ENCODE measurements at regions not wholly inside any gene's neighbourhood (a gene's known extent, or its start where the extent isn't known, plus 50 kb on each side); places are given as distances from the start of the nearest gene placed in this dataset.
"Not testable (repeated sequence)": the region's sequence is repeated elsewhere in the genome, so short reads cannot be mapped to it uniquely, and the experiment has no call there.

- no peak for FAIRE-seq
Measured at GRCh38 chr3:181326637-181327223, 337.2 kb upstream of the DNAJC19 start.

GRCh38 chr3:181324516-181324915, 335.0 kb upstream of the DNAJC19 start:
- FAIRE-seq, result not testable (repeated sequence)

- FAIRE-seq, result no peak
Measured at GRCh38 chr3:181318321-181318720, 328.8 kb upstream of the DNAJC19 start.

DNA sequence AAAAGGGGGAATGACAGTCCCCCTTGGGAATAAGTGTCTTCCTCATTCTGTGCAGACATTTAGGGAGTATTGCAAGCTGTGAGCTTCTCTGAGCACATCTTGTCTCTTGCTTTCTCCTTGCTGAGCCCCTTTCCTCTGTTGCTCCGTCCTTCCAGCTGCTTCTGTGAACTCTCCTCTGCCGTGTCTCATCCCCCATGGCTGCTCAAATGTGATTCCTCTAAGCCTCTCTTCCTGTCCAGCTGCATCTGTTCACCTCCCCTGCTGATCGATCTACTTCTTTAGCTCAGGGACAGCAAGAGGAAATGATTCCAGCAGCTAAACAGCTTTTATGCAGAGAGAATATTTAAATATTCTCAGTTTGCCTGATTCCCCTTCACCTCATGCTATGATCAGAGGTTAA, 328.0 kb upstream of the DNAJC19 start:
- no peak for FAIRE-seq

DNA sequence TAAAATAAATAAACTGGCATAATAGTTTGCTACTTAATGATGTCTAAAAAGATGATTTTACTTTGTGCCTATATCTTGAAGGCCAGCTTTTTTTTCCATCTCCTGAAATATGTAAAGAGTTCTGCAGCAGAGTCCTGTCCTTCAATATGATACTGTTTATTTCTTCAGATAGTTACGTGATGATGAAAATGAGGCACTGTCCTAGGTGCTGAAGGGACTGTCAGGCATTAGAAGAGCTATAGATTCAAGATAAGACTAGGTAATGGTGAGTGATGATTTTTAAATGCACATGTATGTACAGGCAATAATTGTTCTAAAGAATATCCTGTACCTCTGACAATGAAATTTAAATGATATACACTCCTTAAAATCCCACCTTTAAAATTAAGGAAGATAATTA, 326.9 kb upstream of the DNAJC19 start:
- no peak for FAIRE-seq

DNA sequence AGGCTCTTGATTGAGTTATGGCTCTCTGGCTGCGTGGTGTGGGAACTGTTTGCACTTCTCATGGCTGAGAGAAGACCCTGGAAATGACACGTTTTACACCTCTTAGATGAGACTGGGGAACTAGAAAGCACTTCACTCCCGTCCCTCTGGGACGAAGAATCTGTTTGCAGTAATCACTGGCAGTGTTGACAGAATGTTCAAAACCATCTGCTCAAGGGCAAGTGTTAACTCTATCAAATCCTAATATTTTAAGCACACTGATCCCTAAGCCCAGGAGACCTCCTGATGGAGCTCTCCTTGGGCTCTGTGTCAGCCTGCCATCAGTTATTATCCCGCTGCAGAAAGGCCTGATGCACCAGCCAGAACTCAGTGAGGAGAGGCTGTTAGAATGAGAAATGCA, 323.8 kb upstream of the DNAJC19 start:
- no peak for FAIRE-seq

- no peak for FAIRE-seq
Measured at GRCh38 chr3:181311186-181311585, 321.6 kb upstream of the DNAJC19 start.

- FAIRE-seq, result no peak
Measured at GRCh38 chr3:181302960-181303359, 313.4 kb upstream of the DNAJC19 start.

DNA sequence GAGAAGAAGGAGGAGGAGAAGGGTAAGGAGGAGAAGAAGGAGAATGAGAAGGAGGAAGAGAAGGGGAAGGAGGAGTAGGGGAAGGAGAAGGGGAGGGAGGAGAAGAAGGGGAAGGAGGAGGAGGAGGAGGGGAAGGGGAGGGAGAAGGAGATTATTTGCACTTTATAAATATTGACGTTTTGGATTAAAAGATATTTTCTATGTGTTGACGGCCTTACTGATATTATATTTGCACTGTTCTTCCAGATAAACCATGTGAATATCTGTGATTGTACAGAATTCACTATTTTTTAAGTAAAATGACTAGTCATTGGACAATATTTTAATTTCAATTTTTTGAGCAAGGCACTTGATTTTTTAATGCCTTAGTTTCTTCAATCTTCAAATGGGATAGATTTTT, 310.5 kb upstream of the DNAJC19 start:
- no peak for FAIRE-seq

GRCh38 chr3:181298421-181298820, 308.9 kb upstream of the DNAJC19 start:
- no peak for FAIRE-seq

DNA sequence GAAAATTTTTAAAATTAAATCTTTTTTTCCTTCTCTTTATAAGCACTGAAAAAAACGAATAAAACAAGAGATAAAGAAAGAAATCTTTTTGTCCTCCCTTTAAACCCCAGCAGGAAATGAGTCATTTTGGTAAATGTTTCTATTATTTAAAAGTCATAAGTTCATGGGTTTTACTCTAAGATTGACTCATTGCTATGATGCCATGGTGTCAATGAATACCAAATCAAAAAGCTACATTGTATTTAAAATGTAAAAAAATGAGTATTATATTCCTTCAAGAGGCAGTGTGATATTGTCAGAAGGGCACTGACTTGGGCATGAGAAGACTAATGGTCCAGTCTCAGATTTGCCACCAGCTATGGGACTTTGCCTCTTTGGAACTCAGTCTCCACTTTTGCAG, 303.4 kb upstream of the DNAJC19 start:
- no peak for FAIRE-seq

DNA sequence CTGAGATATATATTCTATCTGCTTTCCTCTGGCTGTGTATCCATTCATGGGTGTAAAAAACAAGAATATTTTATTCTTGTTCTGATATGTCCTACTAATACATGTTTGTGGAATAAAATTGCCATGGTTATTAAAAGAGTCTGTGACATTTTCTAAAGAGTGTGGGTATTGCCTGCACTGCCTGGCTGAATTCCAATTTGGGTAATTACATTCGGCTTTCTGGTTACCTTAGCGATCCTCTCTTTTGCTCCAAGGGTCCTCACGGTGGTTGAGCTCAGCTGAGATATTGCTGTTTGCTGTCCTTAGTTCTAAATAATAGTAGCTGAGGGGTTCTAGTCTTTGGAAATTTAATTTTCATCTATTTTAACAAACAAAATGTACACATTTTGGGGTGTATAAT, 301.4 kb upstream of the DNAJC19 start:
- FAIRE-seq, result no peak

DNA sequence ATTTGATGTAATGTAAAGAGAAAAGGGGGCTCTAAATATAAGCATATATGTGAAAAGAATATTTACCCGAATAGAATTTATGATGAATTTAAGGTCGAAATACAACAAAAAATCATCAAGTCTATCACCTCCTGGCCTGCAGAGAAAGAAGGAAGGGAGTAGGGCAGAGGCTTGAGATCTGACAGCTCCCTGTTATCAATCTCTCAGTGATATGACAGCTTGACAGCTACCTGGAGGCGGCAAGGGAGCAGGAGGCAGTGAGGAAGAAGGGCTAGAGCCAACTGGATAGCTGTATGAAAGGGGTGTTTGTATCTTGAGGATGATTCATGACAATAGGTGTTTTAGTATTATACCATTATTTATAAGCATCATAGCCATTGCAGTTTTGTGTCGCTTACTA, 299.8 kb upstream of the DNAJC19 start:
- FAIRE-seq, result no peak

DNA sequence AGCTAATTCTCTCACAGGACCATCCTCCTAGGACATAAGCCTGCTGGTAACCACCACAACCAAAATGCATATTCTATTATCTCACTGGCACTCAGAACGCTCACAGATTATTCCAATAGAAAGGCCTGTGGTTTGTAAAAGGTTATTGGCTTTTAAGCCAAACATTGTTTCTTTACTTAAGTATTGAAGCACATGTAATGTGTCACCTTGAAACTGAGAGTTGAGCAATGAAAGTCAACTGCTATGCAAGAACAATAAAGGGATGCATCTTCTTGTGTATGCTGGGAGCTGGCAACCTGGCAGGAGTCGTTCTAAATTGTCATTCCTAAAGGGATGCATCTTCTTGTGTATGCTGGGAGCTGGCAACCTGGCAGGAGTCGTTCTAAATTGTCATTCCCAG, 298.6 kb upstream of the DNAJC19 start:
- no peak for FAIRE-seq

DNA sequence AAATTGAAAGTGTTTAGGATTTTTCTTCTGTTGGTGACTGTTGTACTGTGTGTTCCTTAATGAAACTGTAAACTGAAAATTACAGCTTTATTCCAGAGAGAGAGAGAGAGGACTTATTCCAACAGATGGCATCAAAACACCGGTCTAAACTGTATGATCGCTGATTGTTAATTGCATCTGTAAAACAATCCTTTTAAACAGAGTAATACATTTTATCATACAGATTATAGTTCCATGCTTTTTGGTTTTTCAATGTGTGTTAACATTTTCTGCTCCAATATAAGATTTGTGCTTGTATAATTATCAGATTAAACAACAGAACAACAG, 289.7 kb upstream of the DNAJC19 start:
- FAIRE-seq, result no peak

DNA sequence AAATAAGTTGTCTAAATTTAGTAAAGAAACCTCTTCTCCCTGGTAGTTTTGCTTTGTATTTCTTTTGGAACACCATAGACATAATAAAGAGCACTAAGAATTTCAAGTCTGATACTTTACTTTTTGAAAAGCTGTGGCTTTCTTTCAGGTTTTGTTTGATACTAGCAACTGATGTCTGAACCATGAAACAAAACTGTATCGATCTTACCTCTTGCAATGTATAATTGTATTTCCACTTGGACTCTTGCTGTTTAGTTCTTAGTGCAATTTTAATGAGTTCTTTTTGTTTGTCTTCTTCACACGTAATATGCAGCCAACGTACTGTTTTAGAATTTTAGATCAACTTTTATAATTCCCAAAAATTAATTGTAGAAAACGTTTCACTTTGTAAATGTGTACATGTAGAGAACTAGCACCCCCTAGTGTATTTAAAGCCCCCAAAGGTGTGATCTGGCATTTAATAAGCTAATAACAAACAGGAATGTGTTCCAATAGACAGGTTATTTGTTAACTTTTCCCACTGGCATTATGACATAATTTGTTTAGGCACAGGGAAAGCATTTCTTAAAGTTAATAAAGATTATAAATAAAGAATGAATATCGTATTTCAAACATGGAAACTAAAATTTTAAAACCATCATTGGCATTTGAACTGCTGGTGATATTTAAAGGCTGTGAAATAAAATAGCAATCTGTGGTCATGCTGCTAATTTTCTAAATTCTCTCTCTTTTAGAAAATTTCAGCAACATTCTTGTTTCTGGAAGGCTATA, 289.1 kb upstream of the DNAJC19 start:
- no peak for FAIRE-seq

DNA sequence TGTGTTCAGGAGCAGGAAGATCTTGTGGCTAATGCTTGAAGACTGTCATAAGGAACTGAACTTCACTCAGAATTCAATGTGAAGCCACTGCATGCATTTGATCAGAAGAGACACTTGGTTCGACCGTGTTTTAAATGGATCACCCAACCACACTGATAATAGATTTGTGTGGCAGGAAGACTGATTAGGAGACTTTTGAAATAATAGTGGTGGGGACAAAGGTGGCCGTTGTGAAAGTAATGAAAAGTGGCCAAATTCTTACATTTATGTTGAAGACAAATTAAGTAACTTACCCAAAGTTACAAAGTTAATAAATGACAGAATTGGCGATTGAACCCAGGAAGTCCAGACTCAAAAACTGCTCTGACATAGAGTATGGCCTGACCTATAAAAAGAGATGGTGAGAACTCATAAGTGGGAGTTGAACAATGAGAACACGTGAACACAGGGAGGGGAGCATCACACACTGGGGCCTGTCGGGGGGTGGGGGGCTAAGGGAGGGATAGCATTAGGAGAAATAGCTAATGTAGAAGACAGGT, 286.9 kb upstream of the DNAJC19 start:
- FAIRE-seq, result no peak

- no peak for FAIRE-seq
Measured at GRCh38 chr3:181274025-181274424, 284.5 kb upstream of the DNAJC19 start.

DNA sequence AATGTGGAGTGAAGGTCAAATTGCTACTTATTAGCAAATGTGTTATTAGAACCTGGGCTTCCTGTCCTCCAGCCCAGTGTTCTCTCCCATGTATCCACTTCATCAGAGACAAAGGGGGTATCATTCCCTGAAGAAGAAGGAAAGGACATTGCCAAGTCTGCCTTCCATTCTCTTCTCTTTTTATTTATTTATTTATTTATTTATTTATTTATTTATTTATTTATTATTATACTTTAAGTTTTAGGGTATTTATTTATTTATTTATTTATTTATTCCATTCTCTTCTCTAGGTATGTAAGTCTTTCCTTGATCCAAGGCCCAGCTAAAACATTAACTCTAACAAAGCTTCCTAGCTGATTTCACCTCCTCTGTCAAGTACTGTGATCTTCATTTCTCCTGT, 277.8 kb upstream of the DNAJC19 start:
- no peak for FAIRE-seq

GRCh38 chr3:181265750-181266333, 276.3 kb upstream of the DNAJC19 start:
- no peak for FAIRE-seq

- FAIRE-seq, result no peak
Measured at GRCh38 chr3:181264486-181264885, 274.9 kb upstream of the DNAJC19 start.

- FAIRE-seq, result no peak
Measured at GRCh38 chr3:181253796-181254195, 264.3 kb upstream of the DNAJC19 start.

DNA sequence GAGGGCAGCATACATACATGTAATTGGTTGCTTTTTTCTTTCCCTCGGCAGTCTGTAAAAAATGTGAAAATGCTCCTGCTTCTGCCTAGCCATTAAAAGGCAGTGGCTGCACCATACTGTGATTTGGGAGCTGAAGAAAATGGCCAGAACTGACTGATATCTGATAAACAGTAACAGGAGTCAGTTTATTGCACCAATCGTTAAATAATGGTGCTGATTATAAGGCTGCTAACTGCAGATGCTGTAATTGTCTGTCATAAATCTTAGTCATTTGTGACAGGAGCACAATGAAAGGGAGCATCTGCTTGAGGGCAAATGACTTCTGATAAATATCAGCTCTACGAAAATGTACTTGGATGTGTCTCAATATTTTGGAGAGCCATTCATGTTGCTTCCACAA, 263.1 kb upstream of the DNAJC19 start:
- no peak for FAIRE-seq

- no peak for FAIRE-seq
Measured at GRCh38 chr3:181250714-181251113, 261.2 kb upstream of the DNAJC19 start.
